SK-N-SH (cell line): ENCODE measurements at regions not wholly inside any gene's neighbourhood (a gene's known extent, or its start where the extent isn't known, plus 50 kb on each side); places are given as distances from the start of the nearest gene placed in this dataset.

Experiments
- CTCF ChIA-PET: fragments of 300-600, 350-600 bp; formaldehyde crosslinking; extraction: SDS; loops from one replicate; lab custom pipeline; 2021; lab: Yijun Ruan, JAX
- POLR2A ChIA-PET: fragments of 350-600 bp; sonication (Branson Sonifier 250); formaldehyde crosslinking; extraction: SDS; loops from one replicate; lab custom pipeline; 2020; ENCODE audit warnings: antibody characterized with exemption, inconsistent platforms; lab: Yijun Ruan, JAX
- DNase-seq: peaks from one replicate; pipeline ENCODE4 v3.0.0; 2012
- H2AFZ ChIP-seq: fragments of 200-600 bp; sonication (generic); 2 replicates; pipeline ENCODE4 v1.8.1; 2016; ENCODE audit warnings: antibody characterized with exemption, mild to moderate bottlenecking, low read depth
- H3F3A ChIP-seq: fragments of 200-600 bp; sonication (generic); replicated peaks from 2 replicates; pipeline ENCODE3; 2016; ENCODE audit warnings: antibody characterized with exemption, mild to moderate bottlenecking; ENCODE audit not compliant: insufficient read depth
- H3K27ac ChIP-seq, 2 experiments: fragments of 200-500 bp in 1 of 2; fragments of 200-600 bp in 1 of 2; sonication (Bioruptor generic) in 1 of 2; sonication (generic), shearing (Covaris generic) in 1 of 2; 2 replicates each; pipeline versions ENCODE4 v1.5.1 to v1.6.1; 2014 to 2016; ENCODE audit warnings: low read depth in 2 of 2, inconsistent platforms in 1 of 2, low read length in 1 of 2, mild to moderate bottlenecking in 1 of 2, mixed read lengths in 1 of 2
- H3K27me3 ChIP-seq: fragments of 200-600 bp; sonication (generic), shearing (Covaris generic); 2 replicates; pipeline ENCODE4 v1.6.1; 2016; ENCODE audit warnings: mixed run types; ENCODE audit not compliant: insufficient read depth
- H3K36me3 ChIP-seq, 2 experiments: fragments of 200-500 bp in 1 of 2; fragments of 200-600 bp in 1 of 2; sonication (Bioruptor generic) in 1 of 2; sonication (generic) in 1 of 2; replicated peaks in 1 of 2; 2 replicates each; pipeline versions ENCODE3 to v1.5.1; 2014 to 2016; ENCODE audit warnings: low read length in 1 of 2, mild to moderate bottlenecking in 1 of 2; ENCODE audit not compliant: insufficient read depth in 2 of 2, control insufficient read depth in 1 of 2
- H3K4me1 ChIP-seq, 2 experiments: fragments of 200-500 bp in 1 of 2; fragments of 200-600 bp in 1 of 2; sonication (Bioruptor generic) in 1 of 2; sonication (generic), shearing (Covaris generic) in 1 of 2; 2 replicates each; pipeline versions ENCODE4 v1.5.1 to v1.6.1; 2014 to 2016; ENCODE audit warnings: low read depth in 1 of 2, low read length in 1 of 2, mixed run types in 1 of 2; ENCODE audit not compliant: insufficient read depth in 2 of 2, control insufficient read depth in 1 of 2
- H3K4me2 ChIP-seq: fragments of 200-600 bp; sonication (generic), shearing (Covaris generic); 2 replicates; pipeline ENCODE4 v1.6.1; 2017; ENCODE audit warnings: mixed run types
- H3K4me3 ChIP-seq, 2 experiments: fragments of 200-500 bp in 1 of 2; fragments of 200-600 bp in 1 of 2; sonication (Bioruptor generic) in 1 of 2; sonication (generic), shearing (Covaris generic) in 1 of 2; 2 replicates each; pipeline versions ENCODE4 v1.5.1 to v1.8.1; 2014 to 2016; ENCODE audit warnings: low read depth in 2 of 2, inconsistent platforms in 1 of 2, low read length in 1 of 2, mild to moderate bottlenecking in 1 of 2, mixed read lengths in 1 of 2, moderate library complexity in 1 of 2
- H3K79me2 ChIP-seq: fragments of 200-600 bp; sonication (generic); 2 replicates; pipeline ENCODE4 v1.8.1; 2017; ENCODE audit warnings: mild to moderate bottlenecking; ENCODE audit not compliant: insufficient read depth
- H3K9ac ChIP-seq: fragments of 200-600 bp; sonication (generic); 2 replicates; pipeline ENCODE4 v1.6.1; 2017; ENCODE audit warnings: mixed run types
- H3K9me2 ChIP-seq: fragments of 200-600 bp; sonication (generic); 2 replicates; pipeline ENCODE4 v1.6.1; 2017; ENCODE audit warnings: mixed run types
- H3K9me3 ChIP-seq: fragments of 200-600 bp; sonication (generic); 2 replicates; pipeline ENCODE4 v1.6.1; 2017; ENCODE audit warnings: mixed run types, mild to moderate bottlenecking, moderate library complexity
- H4K20me1 ChIP-seq: fragments of 200-600 bp; sonication (generic); 2 replicates; pipeline ENCODE4 v1.6.1; 2017; ENCODE audit warnings: mild to moderate bottlenecking, mixed run types; ENCODE audit not compliant: insufficient read depth
- EZH2phosphoT487 ChIP-seq: fragments of 200-600 bp; sonication (generic); IDR thresholded peaks from 2 replicates; pipeline ENCODE4 v1.6.1; 2017; ENCODE audit warnings: low read depth, mixed run types, mild to moderate bottlenecking, antibody characterized with exemption, moderate library complexity, borderline replicate concordance
- FOSL2 ChIP-seq: IDR thresholded peaks from 2 replicates; pipeline ENCODE4 v1.4.0; 2012; ENCODE audit warnings: low read depth, mild to moderate bottlenecking, moderate library complexity, borderline replicate concordance
- FOXJ3 ChIP-seq: sonication (generic); formaldehyde crosslinking; IDR thresholded peaks from 2 replicates; pipeline ENCODE4 v1.5.1; 2020; ENCODE audit warnings: mild to moderate bottlenecking, missing genetic modification reagents
- FOXM1 ChIP-seq: IDR thresholded peaks from 2 replicates; pipeline ENCODE4 v1.4.0; 2012; ENCODE audit warnings: low read depth, mild to moderate bottlenecking
- GABPA ChIP-seq: IDR thresholded peaks from 2 replicates; pipeline ENCODE4 v1.4.0; 2012; ENCODE audit warnings: low read depth, mild to moderate bottlenecking
- GATA2 ChIP-seq: sonication (generic); formaldehyde crosslinking; IDR thresholded peaks from 2 replicates; pipeline ENCODE4 v1.5.0; 2020; ENCODE audit warnings: mild to moderate bottlenecking, missing genetic modification reagents
- JUND ChIP-seq: IDR thresholded peaks from 2 replicates; pipeline ENCODE4 v1.4.0; 2012
- MXI1 ChIP-seq: IDR thresholded peaks from 2 replicates; pipeline ENCODE4 v1.6.1; 2012; ENCODE audit warnings: mild to moderate bottlenecking, low read depth, low read length, improper control_type of control experiment
- RCOR1 ChIP-seq: fragments of 150-350 bp; IDR thresholded peaks from 2 replicates; pipeline ENCODE4 v1.6.1; 2017; ENCODE audit warnings: antibody characterized with exemption, low read length
- SIN3A ChIP-seq: IDR thresholded peaks from 2 replicates; pipeline ENCODE4 v1.6.1; 2012; ENCODE audit warnings: low read depth, mild to moderate bottlenecking, low read length, moderate library complexity, borderline replicate concordance
- SMC3 ChIP-seq: IDR thresholded peaks from 2 replicates; pipeline ENCODE4 v1.6.1; 2012; ENCODE audit warnings: low read depth, low read length, improper control_type of control experiment
- TAF1 ChIP-seq: IDR thresholded peaks from 2 replicates; pipeline ENCODE4 v1.6.1; 2012; ENCODE audit warnings: low read depth, mild to moderate bottlenecking, low read length, moderate library complexity, borderline replicate concordance
- TCF12 ChIP-seq: IDR thresholded peaks from 2 replicates; pipeline ENCODE4 v1.4.0; 2012
- TEAD4 ChIP-seq: IDR thresholded peaks from 2 replicates; pipeline ENCODE4 v1.4.0; 2012; ENCODE audit warnings: mild to moderate bottlenecking, borderline replicate concordance; ENCODE audit not compliant: insufficient read depth
- WGBS: methylation state at CpG from one replicate; pipeline ENCODE4 v1.1.6; 2017; ENCODE audit warnings: low lambda C conversion rate; 5-methylcytosine and 5-hydroxymethylcytosine counted together
- TF ChIP-seq, protein P1 (sequence below): IDR thresholded peaks from 2 replicates; pipeline ENCODE4; 2012
- TF ChIP-seq, protein P2 (sequence below): IDR thresholded peaks from 2 replicates; pipeline ENCODE4 v1.4.0; 2012; ENCODE audit warnings: low read depth
- TF ChIP-seq, protein P3 (sequence below): IDR thresholded peaks from 2 replicates; pipeline ENCODE4 v1.4.0; 2012; ENCODE audit warnings: low read depth, borderline replicate concordance

DNA sequence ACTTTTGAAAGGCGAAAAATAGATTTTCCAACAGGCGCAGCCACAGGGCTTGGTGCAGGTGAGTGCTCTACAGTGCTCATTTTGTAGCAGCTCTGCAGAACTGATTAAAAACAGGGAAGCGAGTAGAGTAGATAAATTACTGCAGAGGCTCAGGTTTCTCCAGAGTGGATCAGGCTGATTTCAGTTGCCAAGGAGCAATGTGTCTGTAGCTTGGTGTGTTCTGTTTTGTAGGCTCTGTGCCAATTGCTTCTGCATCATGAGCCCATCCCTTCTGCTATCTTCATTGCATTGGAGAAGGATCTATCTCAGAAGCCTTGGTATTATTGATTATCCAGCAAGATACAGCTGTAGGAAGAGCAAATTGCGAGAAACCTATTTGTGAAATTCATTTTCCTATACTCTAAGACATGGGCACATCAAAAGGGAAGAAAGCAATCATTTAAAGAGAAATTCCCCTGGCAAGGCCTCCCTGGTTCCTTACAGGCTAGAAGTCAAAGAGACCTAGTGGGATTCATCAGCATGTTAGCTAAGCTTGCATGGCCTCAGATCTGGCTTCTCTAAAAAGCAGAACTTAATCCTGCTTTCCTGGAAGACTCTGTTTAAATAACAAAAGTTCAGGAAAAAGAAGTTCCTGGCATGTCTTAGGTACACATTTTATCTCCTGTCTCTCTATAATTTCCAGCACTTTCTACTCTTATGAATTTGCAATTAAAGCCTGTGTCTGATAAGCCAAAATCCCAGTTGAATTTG, 432.4 kb upstream of the ATP10A start:
- Histone ChIP-seq H3K36me3 (no peaks in the 10 kb centered on the region), H3K9me3 (no peaks in the 10 kb centered on the region), H3K27ac (no peak overlapping the region), H3K4me2 (no peak overlapping the region), H3K9ac (no peak overlapping the region), H3K4me3 (no peak overlapping the region), H3K4me1 (no peaks in the 10 kb centered on the region), H2AFZ (no peak overlapping the region), H3K9me2 (no peaks in the 10 kb centered on the region), H3F3A (no peaks in the 10 kb centered on the region), H4K20me1 (no peaks in the 10 kb centered on the region), H3K27me3 (no peaks in the 10 kb centered on the region), H3K79me2 (no peaks in the 10 kb centered on the region)
- POLR2A ChIA-PET, result no interaction called here
- DNase-seq, result no peak
- TF ChIP-seq, protein P1, sequence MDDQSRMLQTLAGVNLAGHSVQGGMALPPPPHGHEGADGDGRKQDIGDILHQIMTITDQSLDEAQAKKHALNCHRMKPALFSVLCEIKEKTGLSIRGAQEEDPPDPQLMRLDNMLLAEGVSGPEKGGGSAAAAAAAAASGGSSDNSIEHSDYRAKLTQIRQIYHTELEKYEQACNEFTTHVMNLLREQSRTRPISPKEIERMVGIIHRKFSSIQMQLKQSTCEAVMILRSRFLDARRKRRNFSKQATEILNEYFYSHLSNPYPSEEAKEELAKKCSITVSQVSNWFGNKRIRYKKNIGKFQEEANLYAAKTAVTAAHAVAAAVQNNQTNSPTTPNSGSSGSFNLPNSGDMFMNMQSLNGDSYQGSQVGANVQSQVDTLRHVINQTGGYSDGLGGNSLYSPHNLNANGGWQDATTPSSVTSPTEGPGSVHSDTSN, result no peak
- TF ChIP-seq, protein P2, sequence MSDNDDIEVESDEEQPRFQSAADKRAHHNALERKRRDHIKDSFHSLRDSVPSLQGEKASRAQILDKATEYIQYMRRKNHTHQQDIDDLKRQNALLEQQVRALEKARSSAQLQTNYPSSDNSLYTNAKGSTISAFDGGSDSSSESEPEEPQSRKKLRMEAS, result no peak
- TF ChIP-seq MXI1 (no peak), FOSL2 (no peak), TAF1 (no peak), TCF12 (no peak), JUND (no peak), GATA2 (CRISPR knock-in tag) (no peak), GABPA (no peak), SMC3 (no peak), FOXJ3 (CRISPR knock-in tag) (no peak), RCOR1 (no peak), EZH2phosphoT487 (no peak)
- TF ChIP-seq, protein P3, sequence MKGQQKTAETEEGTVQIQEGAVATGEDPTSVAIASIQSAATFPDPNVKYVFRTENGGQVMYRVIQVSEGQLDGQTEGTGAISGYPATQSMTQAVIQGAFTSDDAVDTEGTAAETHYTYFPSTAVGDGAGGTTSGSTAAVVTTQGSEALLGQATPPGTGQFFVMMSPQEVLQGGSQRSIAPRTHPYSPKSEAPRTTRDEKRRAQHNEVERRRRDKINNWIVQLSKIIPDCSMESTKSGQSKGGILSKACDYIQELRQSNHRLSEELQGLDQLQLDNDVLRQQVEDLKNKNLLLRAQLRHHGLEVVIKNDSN, result no peak
- WGBS, result 11% methylated on average over 4 of the region's 4 CpGs
- CTCF ChIA-PET, result no interaction called here

DNA sequence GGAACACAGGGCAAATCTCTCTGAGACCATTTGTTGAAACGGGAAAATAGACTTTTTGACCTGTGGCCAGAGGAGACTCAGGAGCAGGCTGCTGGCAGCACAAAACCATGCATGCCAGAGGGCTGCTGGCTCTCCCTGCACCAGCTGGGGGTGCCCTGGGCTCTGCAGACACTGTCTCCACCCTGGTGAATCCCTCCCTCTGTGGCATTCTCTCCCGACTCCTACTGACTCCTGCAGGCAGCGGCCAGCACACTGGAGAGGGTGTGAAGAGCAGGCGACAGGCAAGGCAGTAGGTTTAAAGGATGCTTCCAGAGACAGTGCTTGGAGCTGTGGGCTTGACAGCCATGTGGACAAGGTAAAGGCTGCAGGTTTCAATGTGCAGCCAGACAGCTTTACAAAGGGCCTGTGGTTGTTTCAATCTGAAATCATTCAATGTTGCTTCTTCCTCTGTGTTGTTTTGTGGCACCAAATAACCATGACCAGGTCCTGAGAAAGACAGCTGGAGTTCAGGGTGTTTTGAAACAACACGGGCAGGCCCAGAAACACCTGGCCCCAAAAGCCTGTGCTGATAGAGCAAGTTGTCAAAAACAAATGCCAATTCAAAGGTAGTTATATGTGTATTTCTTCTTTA, 431.0 kb upstream of the ATP10A start:
- Histone ChIP-seq H3K79me2 (no peaks in the 10 kb centered on the region), H3K4me1 (no peaks in the 10 kb centered on the region), H3K9me2 (no peaks in the 10 kb centered on the region), H3K4me3 (no peak overlapping the region), H4K20me1 (no peaks in the 10 kb centered on the region), H3F3A (no peaks in the 10 kb centered on the region), H3K36me3 (no peaks in the 10 kb centered on the region), H3K27me3 (no peaks in the 10 kb centered on the region), H3K4me2 (no peak overlapping the region), H3K9me3 (no peaks in the 10 kb centered on the region), H3K27ac (no peak overlapping the region), H3K9ac (no peak overlapping the region), H2AFZ (no peak overlapping the region)
- ChIA-PET CTCF (interaction anchor here (1.0 to 1.1 kb wide), 2 partner anchors 33 to 360 kb away, joined by 3 to 4 read pairs; no protein-coding TSS in a partner anchor), POLR2A (no interaction called here)
- no peak for TF ChIP-seq TEAD4
- TF ChIP-seq JUND, result no peak
- no peak for TF ChIP-seq SIN3A
- TF ChIP-seq, protein P3, result no peak
- no peak for TF ChIP-seq FOXJ3 (CRISPR knock-in tag)
- no peak for TF ChIP-seq FOXM1
- no peak for TF ChIP-seq EZH2phosphoT487
- WGBS, result 0% methylated on average over 2 of the region's 5 CpGs
- DNase-seq, result peak; percentile 41
